ENCODE measurements at regions not wholly inside any gene's neighbourhood (a gene's known extent, or its start where the extent isn't known, plus 50 kb on each side); places are given as distances from the start of the nearest gene placed in this dataset.

GRCh38 chr22:49490692-49491091 is 337.0 kb downstream of the BRD1 start:
- no peak for DNase-seq (ENCODE audit: low spot score)
- no peak for FAIRE-seq

GRCh38 chr22:49489821-49490220 is 337.9 kb downstream of the BRD1 start:
- no peak for FAIRE-seq
- DNase-seq (ENCODE audit: low spot score), result no peak

DNA sequence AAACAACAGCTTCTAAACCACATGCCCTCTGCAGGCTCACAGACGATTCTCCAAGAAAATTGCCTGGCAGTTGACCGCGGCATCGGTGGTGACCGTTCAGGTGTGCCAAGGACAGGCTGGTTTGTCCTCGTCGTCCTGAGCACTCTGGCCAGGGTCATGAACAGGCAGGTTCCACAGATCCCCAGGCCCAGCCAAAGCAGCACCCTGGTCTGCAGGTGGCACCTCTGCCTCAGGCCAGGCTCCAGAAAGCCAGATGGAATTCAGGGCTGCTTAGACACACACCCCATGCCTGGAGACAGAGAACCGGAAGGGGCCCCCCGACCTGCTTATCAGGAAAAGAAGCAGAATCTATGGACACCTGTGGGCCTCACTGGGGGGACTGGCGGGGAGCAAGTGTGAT is 338.7 kb downstream of the BRD1 start:
- DNase-seq (ENCODE audit: low spot score) (no peak), FAIRE-seq (no peak)

DNA sequence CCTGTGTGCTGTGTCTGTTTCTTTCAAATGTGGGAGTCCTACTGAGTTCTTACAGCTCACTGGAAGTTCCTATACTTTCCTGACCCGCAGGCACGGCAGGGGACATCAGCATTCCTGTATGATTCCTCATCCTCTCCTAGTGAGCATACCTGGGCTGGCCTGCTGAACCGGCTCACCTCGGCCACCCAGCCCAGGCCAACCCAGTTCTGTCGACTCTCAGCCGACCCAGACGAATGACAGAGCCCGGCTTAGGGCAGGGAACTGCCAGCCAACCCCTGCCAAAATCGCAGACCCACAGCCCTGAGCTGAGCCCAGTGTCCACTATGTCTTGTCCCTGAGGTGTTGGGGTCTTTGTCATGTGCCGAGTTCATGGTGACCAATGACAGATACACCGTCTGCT is 339.7 kb downstream of the BRD1 start:
- FAIRE-seq (peak; percentile 89), DNase-seq (ENCODE audit: low spot score) (peak; percentile 80)

GRCh38 chr22:49486225-49486624 is 341.4 kb downstream of the BRD1 start:
- DNase-seq (ENCODE audit: low spot score) (no peak), FAIRE-seq (no peak)

DNA sequence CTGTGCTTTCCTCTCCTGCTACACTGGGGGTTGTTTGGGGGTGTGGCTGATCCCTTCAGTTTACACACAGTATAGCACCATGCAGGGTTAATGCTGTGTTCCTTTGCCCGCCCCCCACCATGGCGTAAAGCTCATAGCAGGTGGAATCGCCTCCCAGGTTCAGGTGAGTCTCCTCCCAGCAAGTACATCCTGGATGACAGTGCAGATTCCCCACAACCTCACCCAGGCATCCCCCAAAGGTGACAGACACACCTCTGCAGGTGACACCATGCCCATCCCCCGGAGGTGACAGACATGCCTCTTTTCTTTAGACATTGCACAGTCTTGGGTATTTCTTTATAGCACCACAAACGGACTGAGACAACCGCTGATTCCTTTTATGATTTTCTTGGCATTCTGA is 343.7 kb downstream of the BRD1 start:
- DNase-seq (ENCODE audit: low spot score) (no peak), FAIRE-seq (no peak)

DNA sequence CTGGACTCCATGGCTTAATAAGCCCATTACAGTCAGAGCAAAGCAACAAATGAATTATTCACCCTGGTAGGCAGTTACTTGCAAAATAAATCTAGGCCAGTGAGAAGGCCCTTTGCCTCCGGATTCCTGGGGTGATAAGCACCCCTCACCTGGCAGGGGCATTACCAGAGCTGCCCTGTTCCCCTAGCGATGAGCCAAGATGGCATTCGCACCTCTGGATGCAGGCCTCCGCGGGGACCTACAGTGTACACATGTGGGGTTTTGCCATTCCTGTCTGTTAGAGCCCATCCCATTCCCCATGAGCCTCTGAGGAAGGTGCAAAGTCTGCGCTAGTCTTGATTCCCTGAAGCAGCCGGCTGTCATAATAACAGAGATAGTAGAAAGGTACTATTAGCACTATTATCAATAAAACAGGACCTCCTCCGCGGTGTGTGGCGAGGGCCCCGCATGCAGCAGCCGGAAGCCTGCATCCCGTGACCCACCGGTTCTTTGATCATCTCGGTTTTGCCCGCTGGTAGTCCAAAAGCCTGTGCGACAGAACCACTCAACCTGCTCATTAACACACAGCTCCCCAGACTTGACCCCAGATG is 344.3 kb downstream of the BRD1 start:
- DNase-seq (ENCODE audit: low spot score), result no peak
- FAIRE-seq, result no peak

GRCh38 chr22:49482811-49483210 is 344.9 kb downstream of the BRD1 start:
- FAIRE-seq, result no peak
- no peak for DNase-seq (ENCODE audit: low spot score)

- DNase-seq (ENCODE audit: low spot score) (no peak), FAIRE-seq (no peak)
These were observed 345.8 kb downstream of the BRD1 start for GRCh38 chr22:49481659-49482399.

DNA sequence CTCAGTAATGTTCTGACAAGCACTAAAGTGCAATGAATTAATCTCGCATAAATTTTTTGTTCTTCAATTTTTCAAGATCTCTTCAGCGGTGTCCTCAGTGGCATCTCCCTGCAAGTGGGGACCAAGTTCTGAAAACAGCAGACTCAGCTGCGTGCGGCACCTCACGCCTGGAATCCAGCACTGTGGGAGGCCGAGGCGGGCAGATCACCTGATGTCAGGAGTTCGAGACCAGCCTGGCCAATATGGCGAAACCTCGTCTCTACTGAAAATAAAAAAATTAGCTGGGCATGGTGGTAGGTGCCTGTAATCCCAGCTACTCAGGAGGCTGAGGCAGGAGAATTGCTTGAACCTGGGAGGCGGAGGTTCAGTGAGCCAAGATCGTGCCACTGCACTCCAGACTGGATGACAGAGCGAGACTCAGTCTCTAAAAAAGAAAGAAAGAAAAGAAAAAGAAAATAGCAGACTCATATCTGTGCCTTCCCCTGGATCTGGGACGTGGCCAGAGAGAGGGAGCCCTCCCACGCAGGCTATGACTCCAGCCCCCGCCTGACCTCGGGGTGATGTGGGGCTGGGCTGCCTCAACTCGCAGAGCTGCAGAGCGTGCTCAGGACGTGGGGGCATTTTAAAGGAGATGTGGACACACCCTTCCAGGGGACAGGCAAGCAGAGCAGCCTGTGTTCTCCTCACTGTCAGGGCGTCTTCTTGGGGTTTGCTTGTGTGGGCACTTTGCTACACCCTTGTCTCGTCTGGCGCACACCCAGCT is 346.6 kb downstream of the BRD1 start:
- no peak for DNase-seq (ENCODE audit: low spot score)
- FAIRE-seq, result no peak

GRCh38 chr22:49480331-49480730 is 347.3 kb downstream of the BRD1 start:
- DNase-seq (ENCODE audit: low spot score) (no peak), FAIRE-seq (no peak)

GRCh38 chr22:49479566-49479965 is 348.1 kb downstream of the BRD1 start:
- DNase-seq (ENCODE audit: low spot score) (no peak), FAIRE-seq (no peak)

- DNase-seq (ENCODE audit: low spot score), result no peak
- no peak for FAIRE-seq
These were observed 350.8 kb downstream of the BRD1 start for GRCh38 chr22:49476800-49477400.

DNA sequence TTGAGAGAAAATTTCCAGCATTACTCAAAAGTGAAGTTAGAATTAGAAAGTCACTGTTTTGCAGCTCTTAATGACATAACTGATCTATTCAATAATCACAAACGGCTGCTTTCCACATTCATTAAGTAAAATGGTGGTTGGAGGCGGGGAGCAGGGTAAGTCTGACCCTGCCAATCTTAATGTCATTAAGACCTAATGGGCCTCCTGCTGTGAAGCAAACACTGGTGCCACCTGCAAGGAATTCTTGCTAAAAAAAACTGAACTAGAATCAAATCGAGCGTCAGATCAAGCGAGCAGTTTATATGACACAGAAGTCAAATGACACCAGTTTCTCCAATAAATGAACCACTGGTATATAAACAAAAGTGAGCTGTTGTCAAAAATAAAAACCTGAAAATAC is 351.5 kb downstream of the BRD1 start:
- FAIRE-seq (no peak), DNase-seq (ENCODE audit: low spot score) (no peak)

DNA sequence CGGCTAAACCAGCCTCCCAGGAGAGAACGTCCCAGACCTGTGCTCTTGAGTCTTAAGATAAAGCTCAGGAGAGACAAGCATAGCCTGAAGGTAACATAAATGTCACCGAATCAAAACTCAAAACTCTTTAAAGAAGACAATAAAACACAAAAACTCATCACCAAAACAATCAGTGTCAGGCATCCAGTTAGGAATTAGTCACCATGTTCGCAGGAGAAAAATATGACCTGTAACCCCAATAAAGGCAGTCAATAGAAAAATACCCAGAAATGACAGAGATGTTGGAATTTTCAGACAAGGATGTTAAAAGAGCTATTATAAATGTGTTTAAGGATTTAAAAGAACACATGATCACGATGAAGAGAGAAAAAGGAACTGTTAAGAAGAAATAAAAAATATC is 352.4 kb downstream of the BRD1 start:
- FAIRE-seq, result no peak

GRCh38 chr22:49473286-49473685 is 354.4 kb downstream of the BRD1 start:
- DNase-seq (ENCODE audit: low spot score), result no peak
- no peak for FAIRE-seq

More for the DNA sequence above, 352.4 kb downstream of the BRD1 start:
- DNase-seq (ENCODE audit: low spot score), result no peak

DNA sequence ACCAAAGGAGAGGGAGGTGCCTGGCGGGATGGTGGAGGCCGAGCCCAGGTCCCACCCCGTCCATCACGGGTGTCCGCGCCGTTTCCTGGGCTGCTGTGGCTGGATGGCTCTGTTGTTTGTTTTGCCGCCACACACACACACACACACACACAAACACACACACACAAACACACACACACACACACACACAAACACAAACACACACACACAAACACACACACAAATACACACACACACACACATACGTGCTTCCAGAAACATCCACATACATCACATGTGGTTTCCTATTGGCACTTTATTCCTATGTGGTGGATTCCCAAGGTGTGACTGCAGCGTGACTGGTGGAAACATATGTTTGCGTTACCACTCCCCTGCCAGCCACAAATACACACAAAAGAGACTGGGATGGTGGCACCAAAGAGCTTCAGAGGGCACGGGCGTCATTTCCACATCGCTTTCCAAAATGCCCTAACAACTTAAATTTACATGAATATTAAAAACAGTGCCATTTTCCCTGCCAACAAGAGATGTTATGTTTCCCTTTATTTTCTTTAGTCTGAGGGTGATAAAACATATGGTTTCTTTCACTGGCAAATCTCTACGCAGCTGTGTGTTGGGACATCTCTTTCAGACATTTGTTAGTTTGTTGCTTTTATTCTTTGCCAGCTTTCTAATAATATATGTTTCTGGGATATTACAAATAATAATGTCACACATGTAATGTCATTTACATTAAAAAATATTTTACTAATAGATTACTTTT is 356.8 kb downstream of the BRD1 start:
- no peak for FAIRE-seq

DNA sequence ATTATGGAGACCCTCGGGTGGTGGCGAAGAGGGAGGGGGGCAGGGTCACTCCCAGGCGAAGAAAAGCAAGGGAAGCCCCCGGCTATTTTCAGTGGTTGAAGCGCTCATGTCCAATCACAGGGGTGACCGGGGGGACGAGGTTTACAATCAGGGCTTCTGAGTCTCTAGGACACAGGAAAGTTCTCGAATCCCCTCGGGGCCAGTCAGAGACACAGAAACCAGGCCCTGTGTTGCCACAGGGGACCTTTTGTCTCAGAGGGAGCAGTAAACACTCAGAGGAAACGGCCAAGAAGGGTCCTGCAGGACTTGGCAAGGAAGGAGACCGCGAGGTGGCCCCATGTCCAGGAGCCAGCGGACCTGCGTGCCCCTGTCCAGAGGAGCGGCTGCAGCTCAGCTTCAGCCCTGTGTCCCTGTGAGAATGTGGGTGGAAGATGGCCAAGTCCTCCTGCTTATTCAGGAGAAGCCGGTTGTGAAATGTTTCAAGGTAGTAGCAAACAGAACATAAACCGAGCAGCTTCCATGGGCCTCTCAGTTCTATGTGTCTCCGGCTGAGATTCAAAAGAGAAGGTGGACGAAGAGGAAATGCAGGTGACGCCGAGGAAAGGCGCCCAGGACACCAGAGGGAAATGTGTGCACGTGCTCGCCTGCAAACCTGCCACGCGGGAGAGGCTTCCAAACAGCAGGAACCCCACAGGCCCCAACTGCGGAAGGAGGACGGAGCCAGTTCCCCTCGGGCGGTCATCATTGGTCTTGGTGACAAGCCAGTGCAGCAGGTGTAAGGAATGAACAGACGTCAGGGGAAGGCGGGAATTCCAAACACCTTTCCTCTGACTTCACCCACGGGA is 357.6 kb downstream of the BRD1 start:
- no peak for FAIRE-seq

More for the DNA sequence above, 356.8 kb downstream of the BRD1 start:
- no peak for DNase-seq (ENCODE audit: low spot score)

DNA sequence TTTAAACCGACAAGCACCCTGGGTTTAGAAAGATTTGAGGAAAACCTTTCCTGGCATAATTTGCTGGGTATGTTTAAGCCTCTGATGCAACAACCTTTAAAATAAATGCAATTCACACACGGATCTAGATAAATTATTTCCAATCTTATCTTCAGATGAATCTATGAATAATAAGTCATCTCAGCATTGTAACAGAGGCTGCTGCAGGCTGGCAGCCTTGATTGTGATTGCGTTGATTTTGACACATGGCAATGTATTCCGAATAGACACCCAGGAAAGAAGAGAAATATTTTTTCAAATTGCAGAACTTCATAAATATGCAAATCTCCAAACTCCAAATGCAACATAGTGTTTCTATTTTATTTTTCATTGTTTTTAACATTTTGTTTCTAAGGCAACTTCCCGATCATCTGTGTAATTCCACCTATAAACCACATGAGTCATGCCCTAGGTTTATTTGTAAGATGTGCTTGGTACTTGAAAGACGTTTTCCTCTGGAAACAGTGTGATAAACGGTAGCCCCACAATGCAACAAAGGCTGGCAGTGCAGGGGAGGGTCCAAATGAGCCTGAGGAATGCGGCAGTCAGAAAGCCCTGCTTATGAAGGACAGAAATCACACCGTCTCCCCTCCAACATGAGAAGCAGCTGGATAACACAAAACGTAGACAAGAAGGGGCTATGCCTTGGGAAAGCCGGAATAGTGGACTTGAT is 359.0 kb downstream of the BRD1 start:
- no peak for DNase-seq (ENCODE audit: low spot score)

More for the DNA sequence above, 357.6 kb downstream of the BRD1 start:
- no peak for DNase-seq (ENCODE audit: low spot score)

More for the DNA sequence above, 359.0 kb downstream of the BRD1 start:
- FAIRE-seq, result no peak

Measured in RCC 7860 (cell line).